ENCODE measurements at regions not wholly inside any gene's neighbourhood (a gene's known extent, or its start where the extent isn't known, plus 50 kb on each side); places are given as distances from the start of the nearest gene placed in this dataset.
"Not testable (repeated sequence)": the region's sequence is repeated elsewhere in the genome, so short reads cannot be mapped to it uniquely, and the experiment has no call there.

DNA sequence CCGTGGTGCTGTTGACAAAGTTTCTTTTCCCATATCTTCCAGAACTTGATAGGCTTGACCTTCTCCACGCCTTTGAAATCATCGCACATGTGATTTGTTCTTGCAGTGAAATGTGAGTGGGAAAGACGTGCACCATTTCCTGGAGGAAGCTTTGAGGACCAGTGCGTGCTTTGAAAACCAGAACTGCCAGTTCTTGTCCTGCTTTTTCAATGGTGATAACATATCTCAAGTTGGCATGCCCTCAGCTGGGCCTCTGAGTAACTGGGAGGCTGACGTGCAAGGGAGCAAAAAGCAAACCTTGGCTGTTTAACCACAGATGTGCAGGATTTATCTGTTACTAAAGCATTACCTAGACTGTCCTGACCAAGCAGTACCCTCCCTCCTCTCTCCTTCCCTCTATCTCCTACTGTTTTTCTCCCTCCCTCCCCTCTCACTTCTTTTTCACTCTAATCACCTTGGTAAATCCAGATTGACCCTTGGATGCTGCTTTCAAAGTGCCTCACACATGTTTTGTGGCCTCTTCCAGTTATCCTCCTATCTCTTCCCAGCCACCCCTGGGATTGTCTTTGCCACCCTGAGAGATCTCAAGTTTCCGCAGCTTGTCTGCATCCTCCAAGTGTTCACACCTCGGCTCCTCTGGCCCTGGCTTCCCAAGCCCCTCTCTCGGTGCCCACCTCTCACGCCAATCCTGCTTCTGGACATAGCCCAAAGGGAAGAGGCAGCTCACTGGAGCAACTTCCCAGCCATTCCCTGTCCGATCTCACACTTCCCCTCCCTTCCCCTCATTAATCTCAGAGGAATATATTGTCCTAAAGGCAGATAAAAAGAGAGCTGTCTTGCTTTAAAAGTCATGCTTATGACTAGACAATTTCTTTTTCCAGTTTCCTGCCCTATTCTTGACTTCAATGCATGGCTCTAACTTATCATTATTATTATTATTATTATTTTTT lies 198.3 kb downstream of the ERCC6L2 start:
- DNase-seq: no peak
- intact Hi-C loops (cut with DNase I, micrococcal nuclease): no loop called here
- no peak for ATAC-seq

DNA sequence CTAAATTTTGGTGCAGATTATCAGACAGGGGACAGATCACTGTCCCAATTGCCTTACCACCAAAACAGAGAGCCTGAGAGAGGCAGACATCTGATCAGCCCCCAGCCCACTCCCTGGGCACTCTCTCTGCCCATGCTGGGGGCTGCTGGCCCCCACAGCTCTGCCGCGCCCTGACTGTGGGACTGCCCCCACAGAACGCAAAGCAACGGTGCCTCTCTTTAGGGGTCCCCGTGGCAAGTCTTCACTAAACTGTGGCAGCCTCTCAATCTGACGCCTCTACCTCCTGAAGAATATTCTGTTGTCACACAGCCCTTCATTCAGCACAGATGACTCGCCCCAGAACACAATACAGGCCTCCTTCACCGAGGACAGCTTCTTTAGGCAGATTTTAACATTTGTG lies 197.4 kb downstream of the ERCC6L2 start:
- intact Hi-C loops (cut with DNase I, micrococcal nuclease): no loop called here
- DNase-seq: no peak
- no peak for ATAC-seq

DNA sequence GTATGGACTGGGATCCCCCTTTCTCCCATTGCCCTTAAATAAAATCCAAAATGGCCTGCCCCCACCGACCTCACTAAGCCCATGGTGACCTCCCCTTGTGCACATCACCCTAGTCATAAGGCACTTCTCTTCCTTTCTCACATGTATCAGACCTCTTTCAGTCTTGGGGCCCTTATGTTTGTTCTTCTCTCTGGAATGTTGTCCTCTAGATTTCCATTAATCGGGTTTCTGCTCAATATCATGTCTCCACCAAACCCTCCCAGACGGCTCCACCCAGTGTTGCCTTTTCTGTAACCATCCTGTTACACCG lies 196.3 kb downstream of the ERCC6L2 start:
- intact Hi-C loops (cut with DNase I, micrococcal nuclease): no loop called here
- ATAC-seq: no peak
- DNase-seq: no peak

DNA sequence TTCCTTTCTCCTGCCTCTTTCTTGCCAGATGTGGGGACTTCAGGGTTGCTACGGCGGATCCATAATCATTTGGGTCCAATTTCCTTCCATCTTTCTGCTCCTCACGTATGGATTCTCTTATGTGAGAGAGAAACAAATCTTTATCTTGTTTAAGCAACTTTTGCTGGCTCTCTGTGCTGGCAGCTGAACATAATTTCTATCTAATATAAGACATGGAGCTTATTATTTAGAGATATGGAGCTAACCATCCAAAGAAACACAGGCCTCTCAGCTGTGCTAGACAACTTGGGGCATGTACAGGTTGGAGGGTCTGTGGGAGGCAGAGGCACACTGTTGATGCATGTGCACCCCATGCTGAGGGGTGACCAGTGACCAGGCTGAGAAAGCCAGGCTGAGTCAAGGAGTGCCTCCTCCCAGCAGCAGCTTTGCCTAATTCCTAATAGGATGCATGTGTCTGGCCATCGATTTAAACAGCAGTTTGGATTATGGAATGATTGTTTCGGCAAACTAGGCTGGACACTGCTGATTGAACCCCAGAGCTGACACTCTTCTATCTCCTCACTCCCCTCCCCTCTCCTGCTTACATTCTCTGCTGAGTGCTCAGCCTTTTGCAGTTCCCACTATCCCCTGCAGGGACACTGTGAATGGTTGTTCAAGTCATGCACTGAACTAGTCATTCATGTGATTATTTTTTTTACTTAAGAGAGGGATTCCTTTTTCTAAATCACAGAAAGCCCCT lies 195.8 kb downstream of the ERCC6L2 start:
- ATAC-seq (peak; percentile 40), DNase-seq (no peak)
- intact Hi-C loops (cut with DNase I, micrococcal nuclease): no loop called here

DNA sequence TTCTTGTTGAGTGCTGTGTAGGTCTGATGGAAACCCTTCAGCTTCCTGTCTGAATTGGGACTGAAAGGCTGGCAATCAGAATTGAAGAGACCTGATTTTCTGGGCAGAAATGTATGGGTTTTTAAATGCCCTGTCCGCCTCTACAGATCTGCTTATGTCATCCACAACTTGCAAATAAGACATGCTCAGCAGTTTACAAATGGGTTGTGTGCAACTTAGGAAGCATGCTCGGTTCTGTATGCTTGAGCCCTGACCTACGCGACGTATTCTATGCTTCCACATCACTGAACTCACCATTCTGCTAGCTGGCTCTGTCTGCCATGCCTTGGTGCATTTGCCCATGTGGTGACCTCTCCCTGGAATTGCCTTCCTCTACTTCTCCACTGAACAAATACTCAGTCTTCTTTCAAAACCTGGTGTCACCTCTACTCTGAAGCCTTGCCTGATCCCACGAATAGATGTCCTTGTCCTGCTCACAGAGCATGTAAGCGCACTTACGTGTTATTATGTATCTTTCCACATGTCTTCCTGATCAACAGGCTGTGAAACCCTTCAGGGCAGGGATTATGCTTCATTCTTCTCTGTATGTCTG lies 194.2 kb downstream of the ERCC6L2 start:
- DNase-seq (no peak), ATAC-seq (no peak)
- intact Hi-C loops (cut with DNase I, micrococcal nuclease): loop anchor here in 1 of 2 donors (10.0 kb wide), 1 partner anchor 145 kb away; no protein-coding TSS in a partner anchor

DNA sequence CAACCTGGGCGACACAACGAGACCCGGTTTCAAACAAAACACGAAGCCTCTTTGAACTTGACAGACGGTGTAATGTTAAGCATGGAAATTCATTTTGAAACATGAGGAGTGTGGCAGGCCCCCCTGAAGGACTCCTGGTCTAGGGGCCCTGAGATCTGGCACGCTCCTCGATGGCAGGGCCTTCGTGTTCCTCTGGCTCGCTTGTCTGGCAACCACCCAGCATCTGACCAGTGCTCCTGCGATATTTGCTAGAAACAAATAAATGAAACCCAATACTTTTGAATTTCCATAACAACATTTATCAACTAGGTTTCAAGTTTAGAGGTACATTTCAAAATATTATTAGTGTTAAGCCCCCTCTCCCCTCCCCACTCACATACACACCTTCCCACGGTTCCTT lies 193.0 kb downstream of the ERCC6L2 start:
- intact Hi-C loops (cut with DNase I, micrococcal nuclease): loop anchor here in 1 of 2 donors (10.0 kb wide), 1 partner anchor 146 kb away; no protein-coding TSS in a partner anchor
- DNase-seq: no peak
- ATAC-seq: no peak

DNA sequence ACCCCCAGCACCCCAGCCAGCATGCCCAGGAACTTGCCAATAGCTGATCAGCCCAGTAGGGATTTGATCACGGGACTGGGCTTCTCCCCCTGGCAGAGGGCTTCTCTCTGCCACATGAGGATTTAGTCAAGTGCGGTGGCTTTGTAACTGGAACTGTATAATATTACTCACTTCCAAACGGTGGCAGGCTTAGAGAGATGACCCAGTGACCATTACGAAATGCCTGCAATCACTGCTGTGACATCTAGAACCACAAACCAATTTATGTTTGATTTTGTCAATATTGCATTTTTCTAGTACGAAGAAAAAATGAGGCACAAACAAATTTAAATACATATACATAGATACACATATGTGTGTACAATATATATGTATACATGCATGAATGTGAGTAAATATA lies 192.1 kb downstream of the ERCC6L2 start:
- no peak for ATAC-seq
- intact Hi-C loops (cut with DNase I, micrococcal nuclease): loop anchor here in 1 of 2 donors (10.0 kb wide), 1 partner anchor 147 kb away; no protein-coding TSS in a partner anchor
- DNase-seq: no peak

DNA sequence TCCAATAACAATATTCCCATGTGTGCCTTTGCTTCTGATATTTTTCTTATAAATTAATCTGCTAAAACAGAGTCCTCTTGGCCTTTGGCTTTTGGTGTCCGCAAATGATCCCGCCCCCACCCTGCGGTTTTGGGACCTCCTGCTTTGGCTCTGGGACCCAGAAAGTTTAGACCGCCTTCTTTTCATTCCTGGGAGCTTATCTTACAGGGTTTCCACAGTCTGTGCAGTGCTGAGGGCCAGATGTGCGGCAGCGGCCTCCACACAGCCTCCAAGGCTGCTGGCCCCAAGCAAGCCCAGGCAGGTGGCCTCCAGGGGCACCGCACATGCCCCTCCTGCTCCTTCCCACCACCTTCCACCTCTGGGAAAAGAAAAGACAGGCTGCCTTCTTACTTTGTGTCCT lies 191.5 kb downstream of the ERCC6L2 start:
- DNase-seq: no peak
- intact Hi-C loops (cut with DNase I, micrococcal nuclease): loop anchor here in 1 of 2 donors (10.0 kb wide), 1 partner anchor 148 kb away; no protein-coding TSS in a partner anchor
- no peak for ATAC-seq

DNA sequence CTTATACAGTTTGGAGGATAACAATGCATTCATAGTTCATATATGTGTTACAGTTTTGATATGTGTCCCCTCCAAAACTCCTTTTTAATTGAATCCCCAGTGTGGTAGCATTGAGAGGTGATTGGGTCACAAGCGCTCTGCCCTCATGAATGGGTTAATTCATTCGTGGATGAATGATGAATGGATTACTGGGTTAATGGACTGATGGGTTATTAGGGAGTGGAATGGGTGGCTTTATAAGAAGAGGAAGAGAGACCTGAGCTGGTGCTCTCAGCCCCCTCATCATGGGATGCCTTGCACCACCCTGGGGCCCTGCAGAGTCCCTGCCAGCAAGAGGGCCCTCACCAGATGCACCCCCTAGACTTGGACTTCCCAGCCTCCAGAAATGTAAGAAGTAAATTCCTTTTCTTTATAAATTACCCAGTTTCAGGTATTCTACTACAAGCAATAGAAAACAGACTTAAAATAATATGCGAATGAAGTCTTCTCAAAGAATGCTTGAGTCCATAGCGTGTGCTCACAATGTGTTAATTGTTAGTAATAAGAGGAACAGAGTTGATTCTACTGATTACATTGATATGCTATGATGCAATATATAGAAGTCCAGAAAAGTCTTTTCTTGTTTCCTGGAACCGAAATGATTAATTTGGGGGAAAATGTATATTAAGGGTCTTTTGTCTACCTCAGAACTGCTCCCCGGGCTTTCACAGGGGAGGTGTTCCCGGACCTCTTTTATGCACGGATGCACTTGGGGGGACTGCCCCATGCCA lies 190.2 kb downstream of the ERCC6L2 start:
- no peak for DNase-seq

DNA sequence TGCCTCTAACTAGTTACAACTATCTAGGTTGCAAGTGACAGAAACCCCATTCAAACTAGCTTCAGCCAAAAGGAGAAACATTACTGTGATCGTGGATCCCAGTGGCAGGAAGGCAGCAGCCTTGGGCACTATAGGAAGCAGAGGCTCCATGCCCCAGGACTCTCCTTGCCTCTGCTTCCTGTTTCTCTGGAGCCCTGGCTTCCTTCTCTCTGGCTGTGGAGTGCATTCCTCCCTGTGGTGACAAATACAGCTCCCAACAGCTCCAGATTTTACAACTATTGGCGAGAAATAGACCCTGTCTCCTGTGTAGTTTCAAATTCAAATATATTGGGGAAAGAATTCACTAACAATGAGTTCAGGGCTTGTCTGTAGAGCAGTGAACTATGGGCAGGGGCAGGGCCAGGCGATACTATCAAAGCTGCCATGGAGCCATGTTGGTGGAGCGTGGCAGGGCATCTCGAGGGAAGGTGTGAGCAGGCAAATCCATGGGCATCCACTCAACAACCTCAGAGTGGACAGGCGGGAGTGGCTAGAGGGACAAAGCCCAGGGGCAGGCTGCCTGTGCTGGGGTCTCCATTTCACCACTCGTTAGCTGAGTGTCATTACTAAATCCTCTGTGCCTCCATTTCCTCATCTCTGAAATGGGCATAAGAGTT lies 189.5 kb downstream of the ERCC6L2 start:
- ATAC-seq (no peak), DNase-seq (no peak)
- intact Hi-C loops (cut with DNase I, micrococcal nuclease): loop anchor here in 1 of 2 donors (10.0 kb wide), 1 partner anchor 150 kb away; no protein-coding TSS in a partner anchor

More for the DNA sequence above, 190.2 kb downstream of the ERCC6L2 start:
- ATAC-seq: no peak
- intact Hi-C loops (cut with DNase I, micrococcal nuclease): loop anchor here in 1 of 2 donors (10.0 kb wide), 1 partner anchor 149 kb away; no protein-coding TSS in a partner anchor

DNA sequence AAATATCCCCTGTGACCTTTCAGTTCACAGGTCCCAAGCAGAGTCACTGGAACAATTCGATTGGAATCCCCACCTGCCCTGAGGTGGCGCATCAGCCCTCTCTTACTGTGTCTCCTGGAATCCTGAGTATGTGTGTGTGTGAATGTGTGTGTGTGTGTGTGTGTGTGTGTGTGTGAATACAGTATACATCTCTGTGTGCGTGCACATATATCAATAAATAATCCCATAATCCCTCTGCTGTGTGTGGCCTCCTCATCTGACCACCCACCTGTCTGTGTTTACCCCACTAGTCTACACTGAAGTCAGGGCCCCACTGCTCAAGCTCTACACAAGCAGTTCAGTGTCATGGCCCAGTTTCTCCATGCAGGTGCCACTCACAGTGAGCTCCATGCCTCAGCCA lies 187.4 kb downstream of the ERCC6L2 start:
- intact Hi-C loops (cut with DNase I, micrococcal nuclease): loop anchor here in 1 of 2 donors (10.0 kb wide), 1 partner anchor 152 kb away; no protein-coding TSS in a partner anchor
- DNase-seq (no peak), ATAC-seq (no peak)

DNA sequence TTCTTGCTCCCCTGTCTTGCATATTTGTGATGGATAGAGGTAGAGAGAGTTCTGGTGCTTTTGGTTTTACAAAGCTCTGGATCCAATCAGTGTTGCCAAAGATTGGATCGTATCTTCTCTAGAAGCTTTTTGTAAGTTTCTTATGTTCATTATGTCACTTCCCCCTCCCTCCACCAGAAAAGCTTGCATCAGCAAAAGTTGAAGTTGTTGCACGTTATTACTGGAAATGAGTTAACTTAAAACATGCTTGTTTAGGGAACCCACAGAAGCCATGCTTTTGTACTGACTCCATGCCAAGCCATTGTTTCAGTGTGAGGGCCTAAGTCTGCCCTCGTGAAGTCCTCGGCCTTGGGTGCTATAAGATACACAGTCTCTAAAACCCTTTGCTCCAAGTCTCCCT lies 186.5 kb downstream of the ERCC6L2 start:
- no peak for DNase-seq
- ATAC-seq: no peak
- intact Hi-C loops (cut with DNase I, micrococcal nuclease): loop anchor here in 1 of 2 donors (10.0 kb wide), 1 partner anchor 153 kb away; no protein-coding TSS in a partner anchor

DNA sequence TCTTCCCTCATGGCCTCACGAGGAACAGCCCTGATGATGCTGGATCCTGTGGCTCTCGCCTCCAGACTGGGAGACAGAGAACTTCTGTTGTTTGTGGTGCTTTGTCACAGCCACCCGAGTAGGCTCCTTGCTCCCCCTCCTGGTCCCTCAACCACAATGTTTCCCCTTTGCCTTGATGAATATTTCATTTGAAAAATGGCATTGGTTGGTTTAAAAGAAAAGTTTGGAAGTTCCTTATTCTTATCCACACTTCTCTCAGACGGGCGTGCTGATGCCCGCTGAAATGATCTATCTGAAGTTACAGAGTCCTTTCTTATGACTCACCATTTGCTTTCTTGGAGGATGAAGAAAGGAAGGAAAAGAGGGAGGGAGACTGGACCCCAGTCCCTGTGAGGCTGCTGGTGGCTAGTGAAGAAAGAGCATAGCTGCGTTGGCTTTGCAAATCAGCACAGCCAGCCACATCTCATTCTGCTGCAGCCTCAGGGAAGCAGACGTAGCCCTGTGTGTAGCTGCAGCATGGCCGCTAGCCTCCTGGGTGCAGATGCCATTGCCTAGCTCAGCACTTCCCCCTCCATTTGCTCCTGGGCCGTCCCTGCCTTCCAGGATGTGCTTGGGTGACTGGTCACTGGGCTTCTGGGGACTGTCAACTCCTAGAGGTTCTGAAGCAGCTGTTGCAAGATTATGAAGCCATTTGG lies 185.9 kb downstream of the ERCC6L2 start:
- intact Hi-C loops (cut with DNase I, micrococcal nuclease): loop anchor here in 1 of 2 donors (10.0 kb wide), 1 partner anchor 153 kb away; no protein-coding TSS in a partner anchor
- DNase-seq: no peak
- ATAC-seq: peak; percentile 64

DNA sequence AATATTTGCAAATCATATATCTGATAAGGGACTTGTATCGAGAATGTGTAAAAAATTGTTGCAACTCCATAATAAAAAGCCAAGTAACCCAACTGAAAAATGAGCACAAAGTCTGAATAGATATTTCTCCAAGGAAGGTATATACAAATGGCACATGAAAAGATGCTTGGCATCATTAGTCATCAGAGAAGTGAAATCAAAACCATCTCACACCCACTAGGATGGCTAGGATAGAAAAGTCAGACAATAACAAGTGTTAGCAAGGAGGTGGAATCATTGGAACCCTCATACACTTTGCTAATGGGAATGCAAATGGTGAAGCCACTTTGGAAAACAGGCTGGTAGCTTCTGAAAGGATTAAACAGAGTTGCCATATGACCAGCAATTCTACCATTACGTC lies 182.7 kb downstream of the ERCC6L2 start:
- intact Hi-C loops (cut with DNase I, micrococcal nuclease): no loop called here
- no peak for ATAC-seq

DNA sequence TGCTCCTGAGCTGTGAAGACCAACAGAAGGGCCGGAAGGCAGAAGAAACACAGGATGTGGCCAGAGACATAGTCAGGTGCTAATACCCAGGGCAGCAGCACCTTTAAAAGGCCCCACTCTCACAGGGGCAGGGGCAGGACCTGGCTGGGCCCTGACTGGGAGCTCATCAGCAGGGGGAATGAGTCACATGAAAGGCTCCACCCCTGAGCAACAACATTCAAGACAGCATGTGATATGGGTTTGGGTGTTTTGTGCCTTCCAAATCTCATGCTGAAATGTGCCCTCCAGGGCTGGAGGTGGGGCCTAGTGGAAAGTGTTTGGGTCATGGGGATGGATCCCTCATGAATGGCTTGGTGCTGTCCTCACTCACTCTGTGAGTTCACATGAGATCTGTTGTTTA lies 181.7 kb downstream of the ERCC6L2 start:
- DNase-seq: no peak
- intact Hi-C loops (cut with DNase I, micrococcal nuclease): no loop called here
- no peak for ATAC-seq

More for the DNA sequence above, 182.7 kb downstream of the ERCC6L2 start:
- DNase-seq: no peak

DNA sequence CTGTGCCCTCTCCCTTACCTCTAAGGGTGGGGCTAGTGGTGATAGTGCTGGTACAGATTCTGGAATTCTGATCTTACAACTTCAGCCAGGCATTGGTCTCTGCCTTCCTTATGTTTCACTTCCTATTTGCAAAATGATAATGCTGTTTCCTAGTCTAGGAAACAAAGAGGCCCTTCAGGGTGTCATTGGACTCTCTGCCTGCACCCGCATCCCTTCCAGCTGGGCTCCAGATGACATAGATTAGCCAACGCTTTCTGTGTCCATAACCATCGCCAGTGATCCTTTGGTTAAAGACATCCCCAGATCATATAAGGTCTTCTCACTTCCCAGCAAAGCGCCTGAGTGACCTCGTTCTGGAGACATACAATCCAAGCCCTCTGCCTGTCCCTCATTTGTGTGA lies 180.7 kb downstream of the ERCC6L2 start:
- ATAC-seq (no peak), DNase-seq (no peak)
- intact Hi-C loops (cut with DNase I, micrococcal nuclease): no loop called here

DNA sequence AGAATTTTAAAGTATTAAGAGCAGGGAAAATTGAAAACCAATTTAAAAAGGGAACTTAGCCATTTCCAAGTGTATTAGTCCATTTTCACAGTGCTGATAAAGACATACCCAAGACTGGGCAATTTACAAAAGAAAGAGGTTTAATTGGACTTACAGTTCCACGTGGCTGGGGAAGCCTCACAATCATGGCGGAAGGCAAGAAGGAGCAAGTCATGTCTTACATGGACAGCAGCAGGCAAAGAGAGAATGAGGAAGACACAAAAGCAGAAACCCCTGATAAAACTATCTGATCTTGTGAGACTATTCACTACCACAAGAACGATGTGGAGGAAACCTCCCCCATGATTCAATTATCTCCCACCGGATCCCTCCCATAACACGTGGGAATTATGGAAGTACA lies 178.8 kb downstream of the ERCC6L2 start:
- DNase-seq; ATAC-seq; intact Hi-C loops (cut with DNase I, micrococcal nuclease): not testable (repeated sequence)
